ENCODE measurements at regions not wholly inside any gene's neighbourhood (a gene's known extent, or its start where the extent isn't known, plus 50 kb on each side); places are given as distances from the start of the nearest gene placed in this dataset.

DNA sequence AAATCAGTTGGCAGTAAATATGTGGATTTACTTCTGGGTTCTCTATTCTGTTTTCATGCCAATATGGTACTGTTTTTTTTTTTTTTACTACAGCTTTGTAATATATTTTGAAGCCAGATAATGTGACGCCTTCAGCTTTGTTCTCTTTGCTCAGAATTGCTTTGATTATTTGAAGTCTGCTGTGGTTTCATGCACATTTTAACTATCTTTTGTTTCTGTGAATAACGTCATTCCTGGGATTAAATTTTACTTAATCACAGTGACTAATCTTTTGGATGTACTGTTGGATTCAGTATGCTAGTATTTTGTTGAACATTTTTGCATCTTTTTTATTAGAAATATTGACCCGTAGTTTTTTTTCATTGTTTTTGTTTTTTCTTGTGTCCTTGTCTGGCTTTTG lies 576.5 kb downstream of the ZNF385D start:
- Histone ChIP-seq H3K27ac (no peak overlapping the region), H3K9me3 (no peaks in the 10 kb centered on the region), H3K4me2 (no peak overlapping the region), H3K4me1 (no peaks in the 10 kb centered on the region), H3K4me3 (no peak overlapping the region)
- 2% methylated on average over 3 of the region's 3 CpGs for WGBS (ENCODE audit: missing lambda C conversion rate)
- DNase-seq (ENCODE audit: low read depth in 1 of 2, low spot score in 1 of 2) (no peak), FAIRE-seq (no peak), ATAC-seq (no peak)
- ChIA-PET POLR2A (no interaction called here), CTCF (no interaction called here)
- TF ChIP-seq CBX8 (IDR thresholded peaks at IDR 0.05) (no peak), HOXB5 (CRISPR knock-in tag; IDR thresholded peaks at IDR 0.05) (no peak), POLR2AphosphoS2 (conservative IDR thresholded peaks at IDR 0.05; ENCODE audit: low read length) (no peak), ESRRA (IDR thresholded peaks at IDR 0.05; ENCODE audit: borderline replicate concordance, low read length) (no peak), MAFK (IDR thresholded peaks at IDR 0.05; ENCODE audit: partially characterized antibody) (no peak), ZSCAN20 (CRISPR knock-in tag; IDR thresholded peaks at IDR 0.05) (no peak), FOSB (CRISPR knock-in tag; IDR thresholded peaks at IDR 0.05) (no peak), EHF (CRISPR knock-in tag; IDR thresholded peaks at IDR 0.05) (no peak)
- TF ChIP-seq, protein P1, sequence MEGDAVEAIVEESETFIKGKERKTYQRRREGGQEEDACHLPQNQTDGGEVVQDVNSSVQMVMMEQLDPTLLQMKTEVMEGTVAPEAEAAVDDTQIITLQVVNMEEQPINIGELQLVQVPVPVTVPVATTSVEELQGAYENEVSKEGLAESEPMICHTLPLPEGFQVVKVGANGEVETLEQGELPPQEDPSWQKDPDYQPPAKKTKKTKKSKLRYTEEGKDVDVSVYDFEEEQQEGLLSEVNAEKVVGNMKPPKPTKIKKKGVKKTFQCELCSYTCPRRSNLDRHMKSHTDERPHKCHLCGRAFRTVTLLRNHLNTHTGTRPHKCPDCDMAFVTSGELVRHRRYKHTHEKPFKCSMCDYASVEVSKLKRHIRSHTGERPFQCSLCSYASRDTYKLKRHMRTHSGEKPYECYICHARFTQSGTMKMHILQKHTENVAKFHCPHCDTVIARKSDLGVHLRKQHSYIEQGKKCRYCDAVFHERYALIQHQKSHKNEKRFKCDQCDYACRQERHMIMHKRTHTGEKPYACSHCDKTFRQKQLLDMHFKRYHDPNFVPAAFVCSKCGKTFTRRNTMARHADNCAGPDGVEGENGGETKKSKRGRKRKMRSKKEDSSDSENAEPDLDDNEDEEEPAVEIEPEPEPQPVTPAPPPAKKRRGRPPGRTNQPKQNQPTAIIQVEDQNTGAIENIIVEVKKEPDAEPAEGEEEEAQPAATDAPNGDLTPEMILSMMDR (IDR thresholded peaks at IDR 0.05), result no peak

DNA sequence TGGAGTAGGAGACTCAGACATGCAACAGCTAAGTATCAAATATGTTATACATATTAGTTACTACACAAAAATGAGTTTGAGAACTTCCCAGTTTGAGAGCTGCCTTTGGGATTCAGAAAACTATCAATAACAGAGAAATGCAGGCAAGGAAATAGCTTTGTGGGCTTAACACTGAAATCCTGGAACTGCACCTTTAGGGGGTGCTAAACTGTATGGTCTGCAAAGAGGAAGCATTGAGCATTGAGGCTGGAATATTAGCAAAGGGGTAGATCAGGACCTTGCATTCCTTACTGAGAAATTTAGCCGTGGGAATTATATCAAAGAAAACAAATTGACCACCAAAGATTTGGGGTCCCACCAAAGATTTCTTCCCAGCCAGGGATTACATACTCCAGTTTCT lies 580.0 kb downstream of the ZNF385D start:
- DNase-seq (ENCODE audit: low read depth in 1 of 2, low spot score in 1 of 2) (peak in 1 of 2 experiments; percentile 8), FAIRE-seq (no peak), ATAC-seq (no peak)
- TF ChIP-seq POLR2AphosphoS2 (conservative IDR thresholded peaks at IDR 0.05; ENCODE audit: low read length) (no peak), GATA3 (IDR thresholded peaks at IDR 0.05; ENCODE audit: borderline replicate concordance) (no peak), MAZ (IDR thresholded peaks at IDR 0.05; ENCODE audit: borderline replicate concordance, low read depth, low read length) (no peak), ZSCAN20 (CRISPR knock-in tag; IDR thresholded peaks at IDR 0.05) (no peak)
- TF ChIP-seq, protein P2, sequence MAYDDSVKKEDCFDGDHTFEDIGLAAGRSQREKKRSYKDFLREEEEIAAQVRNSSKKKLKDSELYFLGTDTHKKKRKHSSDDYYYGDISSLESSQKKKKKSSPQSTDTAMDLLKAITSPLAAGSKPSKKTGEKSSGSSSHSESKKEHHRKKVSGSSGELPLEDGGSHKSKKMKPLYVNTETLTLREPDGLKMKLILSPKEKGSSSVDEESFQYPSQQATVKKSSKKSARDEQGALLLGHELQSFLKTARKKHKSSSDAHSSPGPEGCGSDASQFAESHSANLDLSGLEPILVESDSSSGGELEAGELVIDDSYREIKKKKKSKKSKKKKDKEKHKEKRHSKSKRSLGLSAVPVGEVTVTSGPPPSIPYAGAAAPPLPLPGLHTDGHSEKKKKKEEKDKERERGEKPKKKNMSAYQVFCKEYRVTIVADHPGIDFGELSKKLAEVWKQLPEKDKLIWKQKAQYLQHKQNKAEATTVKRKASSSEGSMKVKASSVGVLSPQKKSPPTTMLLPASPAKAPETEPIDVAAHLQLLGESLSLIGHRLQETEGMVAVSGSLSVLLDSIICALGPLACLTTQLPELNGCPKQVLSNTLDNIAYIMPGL (CRISPR knock-in tag; IDR thresholded peaks at IDR 0.05; ENCODE audit: borderline replicate concordance), result no peak
- no peak overlapping the region for H3K4me2 ChIP-seq
- H3K4me1 ChIP-seq, result no peaks in the 10 kb centered on the region
- 9% methylated on average over 1 of the region's 1 CpG for WGBS (ENCODE audit: missing lambda C conversion rate)
- no peak overlapping the region for H3K27ac ChIP-seq
- no peak overlapping the region for H3K4me3 ChIP-seq
- ChIA-PET POLR2A (no interaction called here), CTCF (interaction anchor here (1.3 kb wide), 1 partner anchor 9 kb away, joined by 3 read pairs; no protein-coding TSS in a partner anchor)
- no peaks in the 10 kb centered on the region for H3K9me3 ChIP-seq

DNA sequence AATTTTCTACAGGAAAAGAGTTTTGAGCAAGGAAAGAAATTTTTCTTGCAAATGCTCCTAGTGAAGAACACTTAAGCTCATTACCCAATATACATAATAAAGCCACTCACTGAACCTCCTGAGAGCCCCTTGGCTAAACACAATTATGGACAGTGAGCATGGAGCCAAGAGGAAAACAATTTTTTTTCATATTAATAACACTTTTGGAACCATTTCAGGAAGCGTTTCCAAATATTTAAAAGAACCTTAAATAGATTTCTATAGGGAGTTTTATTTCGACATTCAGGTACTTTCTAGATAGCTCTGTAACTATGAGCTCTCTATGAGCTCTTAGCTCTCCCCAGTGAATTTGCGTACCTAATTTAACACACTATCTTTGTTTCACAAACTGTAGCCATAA lies 581.1 kb downstream of the ZNF385D start:
- no peak for DNase-seq (ENCODE audit: low read depth in 1 of 2, low spot score in 1 of 2)
- TF ChIP-seq, protein P3, sequence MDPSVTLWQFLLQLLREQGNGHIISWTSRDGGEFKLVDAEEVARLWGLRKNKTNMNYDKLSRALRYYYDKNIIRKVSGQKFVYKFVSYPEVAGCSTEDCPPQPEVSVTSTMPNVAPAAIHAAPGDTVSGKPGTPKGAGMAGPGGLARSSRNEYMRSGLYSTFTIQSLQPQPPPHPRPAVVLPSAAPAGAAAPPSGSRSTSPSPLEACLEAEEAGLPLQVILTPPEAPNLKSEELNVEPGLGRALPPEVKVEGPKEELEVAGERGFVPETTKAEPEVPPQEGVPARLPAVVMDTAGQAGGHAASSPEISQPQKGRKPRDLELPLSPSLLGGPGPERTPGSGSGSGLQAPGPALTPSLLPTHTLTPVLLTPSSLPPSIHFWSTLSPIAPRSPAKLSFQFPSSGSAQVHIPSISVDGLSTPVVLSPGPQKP (IDR thresholded peaks at IDR 0.05; ENCODE audit: low read depth, low read length), result no peak
- no peak for TF ChIP-seq RCOR1 (IDR thresholded peaks at IDR 0.05; ENCODE audit: low read depth, low read length)
- TF ChIP-seq RAD21 (conservative IDR thresholded peaks at IDR 0.05 in 1 of 2, IDR thresholded peaks at IDR 0.05 in 1 of 2), result no peak
- TF ChIP-seq MYC (IDR thresholded peaks at IDR 0.05; ENCODE audit: borderline replicate concordance, low read length), result no peak
- no peak overlapping the region for H3K4me3 ChIP-seq
- H3K27ac ChIP-seq, result no peak overlapping the region
- no peak for ATAC-seq
- no peak overlapping the region for H3K4me2 ChIP-seq
- no peaks in the 10 kb centered on the region for H3K4me1 ChIP-seq
- ChIA-PET CTCF (no interaction called here), POLR2A (no interaction called here)
- WGBS (ENCODE audit: missing lambda C conversion rate), result 11% methylated on average over 3 of the region's 3 CpGs
- H3K9me3 ChIP-seq, result no peaks in the 10 kb centered on the region
- FAIRE-seq, result no peak

All from A549 (cell line).